ENCODE measurements at regions not wholly inside any gene's neighbourhood (a gene's known extent, or its start where the extent isn't known, plus 50 kb on each side); places are given as distances from the start of the nearest gene placed in this dataset.

- TF ChIP-seq CTCF (conservative IDR thresholded peaks at IDR 0.05; ENCODE audit: low read length), result no peak
- TF ChIP-seq EZH2phosphoT487 (IDR thresholded peaks at IDR 0.05; ENCODE audit: borderline replicate concordance), result no peak
Observed at GRCh38 chr1:208903251-208903905, 659.2 kb upstream of the PLXNA2 start.

Measured in Loucy (cell line).